ENCODE measurements at regions not wholly inside any gene's neighbourhood (a gene's known extent, or its start where the extent isn't known, plus 50 kb on each side); places are given as distances from the start of the nearest gene placed in this dataset.

- Histone ChIP-seq H3K27ac (no peak overlapping the region), H3K27me3 (no peaks in the 10 kb centered on the region)
- no peak for TF ChIP-seq Cebpa-rat (IDR thresholded peaks at IDR 0.05)
These were observed 1122.8 kb upstream of the CELF4 start for GRCh38 chr18:38688416-38688815.

GRCh38 chr18:38670486-38670885 lies 1104.9 kb upstream of the CELF4 start:
- Histone ChIP-seq H4K20me1 (no peaks in the 10 kb centered on the region), H3K27me3 (no peaks in the 10 kb centered on the region), H3K9ac (no peak overlapping the region), H3K9me3 (peaks cover 62% of the 10 kb centered on the region), H3K27ac (no peak overlapping the region), H3K4me2 (no peak overlapping the region), H3K4me1 (no peaks in the 10 kb centered on the region), H3K36me3 (no peaks in the 10 kb centered on the region), H3K4me3 (no peak overlapping the region)
- no peak for TF ChIP-seq Cebpa-rat (IDR thresholded peaks at IDR 0.05)

More at GRCh38 chr18:38688416-38688815, 1122.8 kb upstream of the CELF4 start:
- Histone ChIP-seq H3K4me3 (no peak overlapping the region), H4K20me1 (no peaks in the 10 kb centered on the region), H3K36me3 (no peaks in the 10 kb centered on the region), H3K4me2 (no peak overlapping the region), H3K9ac (no peak overlapping the region), H3K4me1 (no peaks in the 10 kb centered on the region), H3K9me3 (no peaks in the 10 kb centered on the region)

GRCh38 chr18:38664929-38665328 lies 1099.3 kb upstream of the CELF4 start:
- Histone ChIP-seq H3K36me3 (no peaks in the 10 kb centered on the region), H3K4me1 (no peaks in the 10 kb centered on the region), H3K9ac (no peak overlapping the region), H3K4me2 (no peak overlapping the region), H3K4me3 (no peak overlapping the region), H3K27me3 (peaks cover 8% of the 10 kb centered on the region; the same call in 1 of the 2 replicates), H4K20me1 (no peaks in the 10 kb centered on the region), H3K27ac (no peak overlapping the region), H3K9me3 (peaks cover 12% of the 10 kb centered on the region)
- TF ChIP-seq Cebpa-rat (IDR thresholded peaks at IDR 0.05) = no peak

GRCh38 chr18:38663682-38664081 lies 1098.1 kb upstream of the CELF4 start:
- Histone ChIP-seq H3K9ac (no peak overlapping the region), H3K36me3 (no peaks in the 10 kb centered on the region), H3K4me3 (no peak overlapping the region)

GRCh38 chr18:38663270-38663669 lies 1097.7 kb upstream of the CELF4 start:
- peaks cover 7% of the 10 kb centered on the region for H3K9me3 ChIP-seq
- TF ChIP-seq Cebpa-rat (IDR thresholded peaks at IDR 0.05) = no peak
- H3K4me1 ChIP-seq = no peaks in the 10 kb centered on the region

More at GRCh38 chr18:38663682-38664081, 1098.1 kb upstream of the CELF4 start:
- peaks cover 8% of the 10 kb centered on the region; the same call in 1 of the 2 replicates for H3K27me3 ChIP-seq
- H3K27ac ChIP-seq = no peak overlapping the region
- no peaks in the 10 kb centered on the region for H3K4me1 ChIP-seq
- no peaks in the 10 kb centered on the region for H4K20me1 ChIP-seq
- peaks cover 11% of the 10 kb centered on the region for H3K9me3 ChIP-seq
- H3K4me2 ChIP-seq = no peak overlapping the region
- no peak for TF ChIP-seq Cebpa-rat (IDR thresholded peaks at IDR 0.05)

GRCh38 chr18:38654946-38655345 lies 1089.3 kb upstream of the CELF4 start:
- Histone ChIP-seq H3K9me3 (no peaks in the 10 kb centered on the region), H3K27me3 (no peaks in the 10 kb centered on the region), H3K4me1 (no peaks in the 10 kb centered on the region), H3K27ac (no peak overlapping the region), H4K20me1 (no peaks in the 10 kb centered on the region), H3K9ac (no peak overlapping the region), H3K36me3 (no peaks in the 10 kb centered on the region), H3K4me2 (no peak overlapping the region), H3K4me3 (no peak overlapping the region)
- TF ChIP-seq Cebpa-rat (IDR thresholded peaks at IDR 0.05) = no peak

More at GRCh38 chr18:38663270-38663669, 1097.7 kb upstream of the CELF4 start:
- no peak overlapping the region for H3K4me3 ChIP-seq
- no peaks in the 10 kb centered on the region for H4K20me1 ChIP-seq
- no peak overlapping the region for H3K27ac ChIP-seq
- no peaks in the 10 kb centered on the region for H3K36me3 ChIP-seq
- H3K27me3 ChIP-seq = peaks cover 8% of the 10 kb centered on the region; the same call in 1 of the 2 replicates
- no peak overlapping the region for H3K4me2 ChIP-seq
- no peak overlapping the region for H3K9ac ChIP-seq

GRCh38 chr18:38651736-38652135 lies 1086.1 kb upstream of the CELF4 start:
- Histone ChIP-seq H3K9ac (no peak overlapping the region), H3K4me1 (no peaks in the 10 kb centered on the region), H3K4me2 (no peak overlapping the region), H3K27me3 (no peaks in the 10 kb centered on the region), H3K36me3 (no peaks in the 10 kb centered on the region), H3K9me3 (no peaks in the 10 kb centered on the region), H4K20me1 (no peaks in the 10 kb centered on the region), H3K27ac (no peak overlapping the region), H3K4me3 (no peak overlapping the region)
- no peak for TF ChIP-seq Cebpa-rat (IDR thresholded peaks at IDR 0.05)

GRCh38 chr18:38648179-38648578 lies 1082.6 kb upstream of the CELF4 start:
- no peak for TF ChIP-seq Cebpa-rat (IDR thresholded peaks at IDR 0.05)
- no peaks in the 10 kb centered on the region for H3K4me1 ChIP-seq
- H3K4me3 ChIP-seq = no peak overlapping the region

GRCh38 chr18:38646296-38646695 lies 1080.7 kb upstream of the CELF4 start:
- TF ChIP-seq Cebpa-rat (IDR thresholded peaks at IDR 0.05) = no peak
- H3K9me3 ChIP-seq = no peaks in the 10 kb centered on the region

More at GRCh38 chr18:38648179-38648578, 1082.6 kb upstream of the CELF4 start:
- no peak overlapping the region for H3K9ac ChIP-seq
- H4K20me1 ChIP-seq = no peaks in the 10 kb centered on the region
- H3K36me3 ChIP-seq = no peaks in the 10 kb centered on the region
- no peaks in the 10 kb centered on the region for H3K27me3 ChIP-seq
- H3K27ac ChIP-seq = no peak overlapping the region
- H3K4me2 ChIP-seq = no peak overlapping the region
- H3K9me3 ChIP-seq = no peaks in the 10 kb centered on the region

GRCh38 chr18:38644875-38645641 lies 1079.5 kb upstream of the CELF4 start:
- H4K20me1 ChIP-seq = no peaks in the 10 kb centered on the region
- H3K4me2 ChIP-seq = no peak overlapping the region
- H3K36me3 ChIP-seq = no peaks in the 10 kb centered on the region
- no peak for TF ChIP-seq Cebpa-rat (IDR thresholded peaks at IDR 0.05)
- H3K4me1 ChIP-seq = no peaks in the 10 kb centered on the region
- H3K9ac ChIP-seq = no peak overlapping the region
- peaks cover 6% of the 10 kb centered on the region; the same call in 1 of the 2 replicates for H3K9me3 ChIP-seq
- H3K27ac ChIP-seq = no peak overlapping the region
- no peaks in the 10 kb centered on the region for H3K27me3 ChIP-seq
- no peak overlapping the region for H3K4me3 ChIP-seq

More at GRCh38 chr18:38646296-38646695, 1080.7 kb upstream of the CELF4 start:
- H3K9ac ChIP-seq = no peak overlapping the region
- no peak overlapping the region for H3K4me3 ChIP-seq
- H3K4me1 ChIP-seq = no peaks in the 10 kb centered on the region
- no peak overlapping the region for H3K4me2 ChIP-seq
- no peaks in the 10 kb centered on the region for H3K27me3 ChIP-seq
- no peak overlapping the region for H3K27ac ChIP-seq
- H4K20me1 ChIP-seq = no peaks in the 10 kb centered on the region
- H3K36me3 ChIP-seq = no peaks in the 10 kb centered on the region
